Naive B cell (primary cell): ENCODE measurements at regions not wholly inside any gene's neighbourhood (a gene's known extent, or its start where the extent isn't known, plus 50 kb on each side); places are given as distances from the start of the nearest gene placed in this dataset.

Source experiments
- ATAC-seq, 2 donors: fragments of 150-1000 bp; cut with Tn5 transposase; 2 replicates each; pipeline ENCODE4 v1.10.0; 2021; ENCODE audit warnings: low read depth in 2 of 2, mild to moderate bottlenecking in 2 of 2, moderate library complexity in 2 of 2
- DNase-seq: peaks from one replicate; pipeline ENCODE4 v3.0.0; 2022
- H3K27ac Mint-ChIP-seq, 6 donors: one replicate each; pipeline ENCODE4 v1.8.0; 2020 to 2022; ENCODE audit warnings: mild to moderate bottlenecking in 6 of 6, mixed read lengths in 6 of 6, moderate library complexity in 5 of 6, inconsistent platforms in 2 of 6
- H3K27me3 Mint-ChIP-seq, 3 donors: one replicate each; pipeline ENCODE4 v1.8.0; 2021 to 2022; ENCODE audit warnings: mixed read lengths in 3 of 3, mild to moderate bottlenecking in 1 of 3
- H3K36me3 Mint-ChIP-seq, 2 donors: one replicate each; pipeline ENCODE4 v1.8.0; 2020 to 2022; ENCODE audit warnings: mixed read lengths in 2 of 2, inconsistent platforms in 1 of 2, mild to moderate bottlenecking in 1 of 2
- H3K4me1 Mint-ChIP-seq, 3 donors: one replicate each; pipeline ENCODE4 v1.8.0; 2020 to 2022; ENCODE audit warnings: mixed read lengths in 3 of 3, inconsistent platforms in 1 of 3, mild to moderate bottlenecking in 1 of 3, moderate library complexity in 1 of 3
- H3K4me3 Mint-ChIP-seq, 8 donors: one replicate each; pipeline ENCODE4 v1.8.0; 2020 to 2022; ENCODE audit warnings: mild to moderate bottlenecking in 8 of 8, mixed read lengths in 8 of 8, moderate library complexity in 8 of 8, inconsistent platforms in 2 of 8
- H3K9me3 Mint-ChIP-seq, 7 donors: one replicate each; pipeline ENCODE4 v1.8.0; 2020 to 2022; ENCODE audit warnings: mixed read lengths in 7 of 7, mild to moderate bottlenecking in 5 of 7, inconsistent platforms in 2 of 7, moderate library complexity in 1 of 7

DNA sequence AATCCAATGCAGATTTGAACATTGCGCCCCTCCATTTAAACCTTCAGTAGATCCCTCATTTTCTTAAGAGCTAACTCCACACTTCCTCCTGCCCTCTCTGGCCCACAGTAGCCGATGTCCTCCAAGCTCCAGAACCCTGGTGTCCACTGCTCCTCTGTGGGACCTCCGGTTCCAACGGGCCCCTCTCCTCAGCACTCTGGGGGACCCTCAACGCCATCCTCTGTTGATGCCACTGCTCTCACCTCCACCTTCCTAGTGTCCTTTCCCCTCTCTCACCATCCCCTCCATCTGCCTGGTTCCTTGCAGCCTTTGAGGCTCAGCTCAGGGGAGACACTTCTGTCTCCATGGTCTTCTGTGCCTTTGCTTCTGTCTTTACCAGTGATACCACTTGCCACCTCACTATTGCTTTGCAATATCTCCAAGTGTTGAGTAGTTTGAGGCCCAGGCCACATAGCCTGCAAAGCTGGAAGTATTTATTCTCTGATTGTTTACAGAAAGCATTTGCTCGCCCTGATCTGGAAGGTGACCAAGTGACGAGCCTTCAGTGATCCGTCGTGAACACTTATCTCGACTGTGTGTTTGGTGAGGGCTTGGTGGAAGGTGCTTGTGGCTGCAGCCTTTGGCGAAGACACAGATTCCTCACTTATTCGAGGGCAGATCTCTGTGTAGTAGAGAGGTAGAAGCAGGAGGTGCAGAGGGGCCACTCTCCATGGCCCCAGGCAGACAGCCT, 104.8 kb upstream of the SHH start:
- no peak for ATAC-seq
- H3K4me1 Mint-ChIP-seq: peaks cover 0 to 3% (median 0%) of the 10 kb centered on the region in 3 donors
- no peak overlapping the region for H3K4me3 Mint-ChIP-seq
- DNase-seq: no peak
- peaks cover 7 to 23% (median 8%) of the 10 kb centered on the region in 7 donors for H3K9me3 Mint-ChIP-seq
- H3K27me3 Mint-ChIP-seq: peaks cover 0 to 8% (median 8%) of the 10 kb centered on the region in 3 donors
- no peak overlapping the region for H3K27ac Mint-ChIP-seq
- peaks cover 0 to 17% of the 10 kb centered on the region in 2 donors for H3K36me3 Mint-ChIP-seq

DNA sequence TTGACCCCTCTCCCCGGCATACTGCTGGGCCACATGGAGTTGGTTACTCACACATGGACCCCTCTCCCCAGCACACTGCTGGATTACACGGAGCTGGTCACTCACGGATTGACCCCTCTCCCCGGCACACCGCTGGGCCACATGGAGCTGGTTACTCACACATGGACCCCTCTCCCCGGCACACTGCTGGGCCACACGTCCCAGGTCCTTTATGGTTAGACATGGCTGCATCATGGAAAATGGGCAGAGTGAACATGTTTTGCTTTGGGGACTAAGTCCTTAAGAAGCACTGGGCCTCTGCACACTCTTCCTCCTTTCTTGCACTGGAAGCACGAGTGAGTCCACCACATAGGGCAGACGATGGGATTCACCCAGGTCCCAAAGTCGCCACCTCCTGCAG, 102.1 kb upstream of the SHH start:
- DNase-seq: no peak
- Mint-ChIP-seq H3K27ac (no peak overlapping the region), H3K27me3 (peaks cover 0 to 8% (median 8%) of the 10 kb centered on the region in 3 donors), H3K36me3 (peaks cover 0 to 39% of the 10 kb centered on the region in 2 donors), H3K9me3 (peaks cover 15 to 38% (median 19%) of the 10 kb centered on the region in 7 donors), H3K4me1 (peaks cover 0 to 3% (median 0%) of the 10 kb centered on the region in 3 donors), H3K4me3 (no peak overlapping the region)
- ATAC-seq: no peak

DNA sequence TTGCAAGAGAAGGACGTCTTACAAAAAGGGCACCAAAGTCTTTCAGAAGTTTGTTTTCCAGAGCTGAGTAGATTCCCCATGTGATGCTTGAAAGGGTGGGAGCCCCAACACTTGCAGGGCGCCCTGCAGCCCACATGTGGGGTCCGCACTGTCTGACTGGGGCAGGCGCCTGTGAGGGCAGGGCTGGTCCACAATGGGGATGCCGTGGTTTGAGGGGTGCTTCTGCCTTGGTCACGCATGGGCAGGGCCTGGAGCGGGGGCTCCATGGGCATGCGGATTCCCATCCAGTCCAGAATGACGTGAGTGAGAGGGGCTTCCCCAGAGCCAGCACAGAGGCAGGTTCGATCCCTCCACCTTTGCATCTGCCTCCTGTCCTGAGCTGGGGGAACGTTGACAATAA, 101.5 kb upstream of the SHH start:
- Mint-ChIP-seq H3K4me3 (no peak overlapping the region), H3K27ac (no peak overlapping the region), H3K4me1 (peaks cover 0 to 3% (median 0%) of the 10 kb centered on the region in 3 donors), H3K27me3 (peaks cover 0 to 8% (median 7%) of the 10 kb centered on the region in 3 donors), H3K9me3 (peaks cover 14 to 38% (median 19%) of the 10 kb centered on the region in 7 donors), H3K36me3 (peaks cover 0 to 39% of the 10 kb centered on the region in 2 donors)
- DNase-seq (no peak), ATAC-seq (no peak)

- DNase-seq (no peak), ATAC-seq (no peak)
- Mint-ChIP-seq H3K4me3 (no peak overlapping the region), H3K36me3 (peaks cover 0 to 34% of the 10 kb centered on the region in 2 donors), H3K4me1 (no peaks in the 10 kb centered on the region), H3K27ac (no peak overlapping the region), H3K27me3 (peaks cover 0 to 4% (median 3%) of the 10 kb centered on the region in 3 donors), H3K9me3 (peaks cover 10 to 34% (median 19%) of the 10 kb centered on the region in 7 donors)
Observed at GRCh38 chr7:155913291-155913690, 101.0 kb upstream of the SHH start.

DNA sequence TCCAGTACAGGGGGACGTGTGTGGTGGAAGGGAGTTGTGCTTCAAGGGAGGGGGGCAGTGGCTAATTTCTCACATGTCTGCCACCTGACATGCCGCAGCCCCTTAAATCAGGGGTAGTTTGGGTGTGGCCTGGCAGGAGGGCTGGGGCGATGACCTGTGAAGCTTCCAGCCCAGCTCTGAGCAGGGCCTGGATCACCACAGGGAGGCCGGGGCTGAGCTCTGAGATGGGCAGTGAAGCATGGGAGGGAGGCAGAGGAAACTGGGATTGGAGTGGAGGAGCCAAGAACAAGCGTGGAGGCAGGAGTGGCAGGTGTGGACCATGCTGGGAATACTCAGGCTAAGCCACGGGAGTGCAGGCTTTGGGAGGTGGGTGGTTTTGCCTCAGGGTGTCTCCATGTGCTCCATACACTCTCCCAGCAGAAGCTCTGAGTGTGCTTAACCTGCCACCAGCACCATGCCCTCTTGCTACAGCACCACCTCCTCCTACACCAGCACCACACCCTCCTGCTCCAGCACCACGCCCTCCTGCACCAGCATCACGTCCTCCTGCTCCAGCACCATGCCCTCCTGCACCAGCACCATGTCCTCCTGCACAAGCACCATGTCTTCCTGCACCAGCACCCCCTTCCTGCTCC, 99.3 kb upstream of the SHH start:
- Mint-ChIP-seq H3K36me3 (peaks cover 0 to 32% of the 10 kb centered on the region in 2 donors), H3K9me3 (peaks cover 10 to 37% (median 23%) of the 10 kb centered on the region in 7 donors)

DNA sequence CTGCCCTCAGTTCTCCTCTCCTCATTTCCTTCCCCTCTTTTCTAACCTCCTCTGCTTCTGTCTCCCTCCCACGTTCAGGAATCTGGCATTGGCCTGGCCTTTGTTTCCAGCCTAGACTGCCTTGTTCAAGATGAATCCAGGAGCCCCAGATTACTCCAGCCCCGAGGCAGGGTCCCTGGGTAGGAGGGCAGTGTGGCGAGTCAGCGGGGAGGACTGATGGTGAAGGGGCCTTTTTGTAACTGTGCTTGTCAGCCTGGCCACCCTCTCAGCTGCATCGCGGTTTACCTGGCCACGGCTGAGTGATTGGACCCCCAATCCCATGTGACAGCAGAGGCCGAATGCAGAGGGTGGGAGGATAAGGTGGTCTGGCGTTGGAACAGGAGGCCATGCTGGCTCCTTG, 96.1 kb upstream of the SHH start:
- Mint-ChIP-seq H3K4me1 (no peaks in the 10 kb centered on the region), H3K4me3 (no peak overlapping the region), H3K27ac (no peak overlapping the region), H3K36me3 (peaks cover 0 to 32% of the 10 kb centered on the region in 2 donors), H3K27me3 (peaks cover 0 to 3% (median 0%) of the 10 kb centered on the region in 3 donors), H3K9me3 (peaks cover 15 to 42% (median 29%) of the 10 kb centered on the region in 7 donors)
- DNase-seq (no peak), ATAC-seq (no peak)

More for the DNA sequence above, 99.3 kb upstream of the SHH start:
- DNase-seq: no peak
- no peak overlapping the region for H3K27ac Mint-ChIP-seq
- peak overlapping the region in 1 of 8 donors; percentile 78 for H3K4me3 Mint-ChIP-seq
- no peak for ATAC-seq
- H3K4me1 Mint-ChIP-seq: no peaks in the 10 kb centered on the region
- peaks cover 0 to 3% (median 0%) of the 10 kb centered on the region in 3 donors for H3K27me3 Mint-ChIP-seq

- no peaks in the 10 kb centered on the region for H3K27me3 Mint-ChIP-seq
- H3K4me3 Mint-ChIP-seq: no peak overlapping the region
- H3K9me3 Mint-ChIP-seq: peaks cover 14 to 37% (median 24%) of the 10 kb centered on the region in 7 donors
- peaks cover 0 to 25% of the 10 kb centered on the region in 2 donors for H3K36me3 Mint-ChIP-seq
- DNase-seq (no peak), ATAC-seq (no peak)
- no peak overlapping the region for H3K27ac Mint-ChIP-seq
- no peaks in the 10 kb centered on the region for H3K4me1 Mint-ChIP-seq
Observed at GRCh38 chr7:155907450-155908200, 95.4 kb upstream of the SHH start.

DNA sequence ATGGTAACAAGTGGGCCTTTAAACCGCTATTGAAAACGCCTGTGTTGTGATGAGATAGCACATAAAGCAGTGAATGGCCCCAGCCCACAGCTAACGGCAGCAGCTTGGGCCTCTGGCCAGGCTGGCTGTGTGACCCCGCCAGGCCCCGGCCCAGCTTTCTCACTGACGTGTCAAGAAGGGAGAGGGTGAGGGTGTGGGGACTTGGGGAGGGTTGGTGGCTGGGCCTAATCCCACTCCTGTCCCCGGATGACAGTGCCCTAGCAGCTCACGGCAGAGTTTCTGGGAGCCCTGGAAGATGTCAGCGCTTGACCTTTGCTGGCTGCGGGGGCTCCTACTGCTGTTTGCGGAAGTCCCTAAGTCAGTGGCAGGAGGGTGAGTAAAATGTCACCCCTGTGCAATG, 88.9 kb upstream of the SHH start:
- Mint-ChIP-seq H3K27ac (no peak overlapping the region), H3K9me3 (peaks cover 4 to 15% (median 9%) of the 10 kb centered on the region in 7 donors), H3K27me3 (peaks cover 0 to 5% (median 0%) of the 10 kb centered on the region in 3 donors), H3K36me3 (no peaks in the 10 kb centered on the region), H3K4me1 (no peaks in the 10 kb centered on the region), H3K4me3 (no peak overlapping the region)
- DNase-seq (no peak), ATAC-seq (no peak)

DNA sequence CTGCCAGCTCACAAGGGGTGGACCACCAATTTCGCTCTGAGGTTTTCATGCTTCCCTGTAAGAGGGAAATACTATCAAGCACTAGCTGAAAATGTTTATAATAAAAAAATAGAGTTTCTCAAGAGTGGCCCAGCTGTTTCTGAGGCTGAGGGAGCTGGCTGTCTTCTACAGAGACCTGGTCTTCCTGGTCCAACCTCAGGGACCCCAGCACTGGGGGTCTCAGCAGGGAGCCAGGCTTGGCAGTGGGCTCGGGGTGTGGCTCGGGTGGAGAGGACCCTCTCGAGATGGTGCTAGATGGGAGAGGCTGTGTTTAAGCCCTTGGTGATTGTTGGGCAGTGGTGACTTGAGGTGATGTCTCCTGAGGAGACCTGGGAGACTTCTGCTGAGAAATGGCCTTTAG, 87.3 kb upstream of the SHH start:
- no peak overlapping the region for H3K27ac Mint-ChIP-seq
- H3K27me3 Mint-ChIP-seq: peaks cover 0 to 5% (median 0%) of the 10 kb centered on the region in 3 donors
- no peak for DNase-seq
- no peaks in the 10 kb centered on the region for H3K4me1 Mint-ChIP-seq
- ATAC-seq: no peak
- peaks cover 1 to 12% (median 4%) of the 10 kb centered on the region in 7 donors for H3K9me3 Mint-ChIP-seq
- no peak overlapping the region for H3K4me3 Mint-ChIP-seq
- no peaks in the 10 kb centered on the region for H3K36me3 Mint-ChIP-seq

GRCh38 chr7:155897758-155898386, 85.6 kb upstream of the SHH start:
- Mint-ChIP-seq H3K4me1 (no peaks in the 10 kb centered on the region), H3K4me3 (no peak overlapping the region), H3K9me3 (peaks cover 0 to 10% (median 3%) of the 10 kb centered on the region in 7 donors), H3K27ac (no peak overlapping the region), H3K27me3 (peaks cover 0 to 5% (median 0%) of the 10 kb centered on the region in 3 donors), H3K36me3 (no peaks in the 10 kb centered on the region)
- DNase-seq (no peak), ATAC-seq (no peak)

DNA sequence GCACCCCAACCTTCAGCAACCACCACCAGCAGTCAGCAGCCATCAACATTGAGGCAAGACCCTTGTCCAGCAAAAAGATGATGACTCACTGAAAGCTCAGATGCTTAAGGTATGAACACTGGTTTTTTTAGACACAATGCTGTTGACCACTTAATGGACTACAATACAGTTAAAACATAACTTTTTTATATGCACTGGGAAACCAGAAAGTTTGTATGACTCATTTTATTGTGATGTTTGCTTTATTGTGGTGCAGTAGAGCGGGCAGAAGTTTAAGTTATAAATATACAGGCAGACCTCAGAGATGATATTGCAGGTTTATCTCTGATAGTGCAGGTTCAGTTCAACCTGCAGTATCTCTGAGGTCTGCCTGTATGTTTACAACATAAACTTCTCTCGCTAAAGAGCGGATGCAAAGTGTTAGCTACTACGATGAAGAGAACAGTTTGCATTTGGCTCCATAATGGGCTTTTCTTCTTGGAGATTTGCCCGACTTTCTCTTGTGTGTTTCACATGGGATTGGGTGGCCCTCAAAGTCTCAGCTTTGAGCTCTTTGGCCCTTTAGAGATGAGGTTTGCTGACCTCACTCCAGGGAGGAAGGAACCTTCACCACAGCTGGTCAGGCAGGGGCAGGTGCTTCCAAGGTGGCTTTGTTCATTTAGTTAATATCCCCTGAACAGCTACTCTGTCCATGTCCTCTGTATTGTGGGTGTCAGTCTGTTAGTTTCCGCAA, 84.4 kb upstream of the SHH start:
- H3K27me3 Mint-ChIP-seq: peaks cover 0 to 5% (median 0%) of the 10 kb centered on the region in 3 donors
- no peak overlapping the region for H3K27ac Mint-ChIP-seq
- DNase-seq (no peak), ATAC-seq (no peak)
- H3K36me3 Mint-ChIP-seq: no peaks in the 10 kb centered on the region
- no peaks in the 10 kb centered on the region for H3K4me1 Mint-ChIP-seq
- peaks cover 0 to 10% (median 3%) of the 10 kb centered on the region in 7 donors for H3K9me3 Mint-ChIP-seq
- H3K4me3 Mint-ChIP-seq: no peak overlapping the region

- ATAC-seq: no peak
Observed at GRCh38 chr7:155893664-155894063, 81.4 kb upstream of the SHH start.

More at GRCh38 chr7:155893664-155894063, 81.4 kb upstream of the SHH start:
- Mint-ChIP-seq H3K36me3 (no peaks in the 10 kb centered on the region), H3K27ac (no peak overlapping the region), H3K4me3 (peak overlapping the region in 1 of 8 donors; percentile 10), H3K4me1 (no peaks in the 10 kb centered on the region), H3K27me3 (no peaks in the 10 kb centered on the region), H3K9me3 (peaks cover 0 to 6% (median 0%) of the 10 kb centered on the region in 7 donors)
- DNase-seq: no peak
